ENCODE measurements at regions not wholly inside any gene's neighbourhood (a gene's known extent, or its start where the extent isn't known, plus 50 kb on each side); places are given as distances from the start of the nearest gene placed in this dataset.

- TF ChIP-seq POLR2AphosphoS5 (IDR thresholded peaks at IDR 0.05; ENCODE audit: low read depth, low read length) = no peak
- TF ChIP-seq POLR2A (IDR thresholded peaks at IDR 0.05; ENCODE audit: low read depth, low read length) = no peak
- no peak for TF ChIP-seq TAF1 (IDR thresholded peaks at IDR 0.05; ENCODE audit: borderline replicate concordance, low read depth, low read length)
These were observed 496.7 kb downstream of the SHQ1 start for GRCh38 chr3:72351536-72351935.
